Renal cortical epithelial cell (primary cell): ENCODE measurements at regions not wholly inside any gene's neighbourhood (a gene's known extent, or its start where the extent isn't known, plus 50 kb on each side); places are given as distances from the start of the nearest gene placed in this dataset.
"Not testable (repeated sequence)": the region's sequence is repeated elsewhere in the genome, so short reads cannot be mapped to it uniquely, and the experiment has no call there.

Experiments used
- DNase-seq: peaks from one replicate; pipeline ENCODE4 v3.0.0-alpha.2; 2011; ENCODE audit warnings: low read depth

GRCh38 chr16:88164196-88165039 lies 213.2 kb downstream of the BANP start:
- DNase-seq: not testable (repeated sequence)

DNA sequence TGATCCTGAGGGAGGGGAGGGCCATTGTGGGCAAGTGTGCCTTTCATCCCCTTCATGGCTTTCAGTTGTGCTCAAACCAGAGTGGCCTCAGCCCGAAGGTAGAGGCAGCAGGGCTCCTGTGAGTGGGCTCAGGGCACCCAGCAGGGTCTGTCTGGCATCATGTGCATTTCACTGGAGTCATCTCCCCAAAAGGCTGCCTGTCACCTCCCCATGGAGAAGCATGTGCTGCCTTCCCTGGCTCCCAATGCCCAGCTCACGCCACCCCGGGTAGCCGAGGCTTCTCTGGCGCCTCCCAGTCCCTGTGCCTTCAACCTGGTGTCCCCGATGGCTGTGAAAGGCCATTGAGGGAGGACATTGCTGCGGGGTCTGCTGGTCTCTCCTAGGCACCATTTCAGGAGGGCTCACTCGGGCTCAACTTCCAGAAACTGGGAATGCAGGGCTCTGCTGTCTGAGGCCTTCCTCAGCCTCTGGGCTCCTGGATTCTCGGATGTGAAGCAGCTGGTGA lies 213.9 kb downstream of the BANP start:
- DNase-seq: not testable (repeated sequence)

DNA sequence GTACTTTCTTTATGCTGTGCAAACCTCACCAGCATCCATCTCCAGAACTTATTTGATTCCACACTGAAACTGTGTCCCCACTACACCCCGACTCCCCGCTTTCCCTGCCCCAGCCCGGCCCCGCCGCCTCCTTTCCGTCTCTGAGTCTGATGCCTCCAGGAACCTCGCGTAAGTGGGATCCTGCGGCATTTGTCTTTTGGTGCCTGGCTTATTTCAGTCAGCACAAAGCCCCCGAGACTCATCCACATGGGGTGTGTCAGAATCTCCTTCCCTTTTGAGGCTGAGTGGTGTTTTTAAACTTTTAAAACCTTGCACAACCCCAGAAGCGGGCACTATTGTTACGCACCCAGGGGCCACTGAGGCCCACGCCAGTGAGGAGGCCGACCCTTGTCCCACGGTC lies 214.4 kb downstream of the BANP start:
- DNase-seq: not testable (repeated sequence)

DNA sequence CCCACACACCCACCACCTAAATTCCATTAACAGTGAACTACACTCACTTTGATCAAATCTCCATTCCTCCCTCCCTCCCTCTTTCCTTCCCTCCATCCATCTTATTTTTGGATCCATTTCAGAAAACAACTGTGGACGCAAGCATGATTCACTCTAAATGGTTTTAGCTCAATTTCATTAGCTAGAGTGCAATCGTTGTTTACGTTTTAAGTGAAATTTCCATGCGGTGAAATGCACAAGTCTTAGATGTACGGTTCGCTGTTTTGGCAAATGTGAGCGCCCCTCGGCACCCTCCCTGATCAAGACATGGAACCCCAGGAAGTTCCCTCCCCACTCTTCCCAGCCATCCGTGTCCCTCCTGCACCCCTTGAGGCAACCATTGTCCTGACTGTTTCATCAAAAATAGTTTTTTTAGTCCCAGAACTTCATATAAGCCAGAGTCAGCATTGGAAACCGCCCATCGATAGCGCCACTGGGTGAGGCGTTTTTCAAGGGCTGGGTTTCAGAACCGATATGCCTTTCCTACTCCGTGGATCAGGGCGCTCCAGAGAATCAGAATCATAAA lies 215.1 kb downstream of the BANP start:
- DNase-seq: not testable (repeated sequence)

- DNase-seq: not testable (repeated sequence)
Measured at GRCh38 chr16:88167798-88168556, 214.8 kb upstream of the ZNF469 start.

DNA sequence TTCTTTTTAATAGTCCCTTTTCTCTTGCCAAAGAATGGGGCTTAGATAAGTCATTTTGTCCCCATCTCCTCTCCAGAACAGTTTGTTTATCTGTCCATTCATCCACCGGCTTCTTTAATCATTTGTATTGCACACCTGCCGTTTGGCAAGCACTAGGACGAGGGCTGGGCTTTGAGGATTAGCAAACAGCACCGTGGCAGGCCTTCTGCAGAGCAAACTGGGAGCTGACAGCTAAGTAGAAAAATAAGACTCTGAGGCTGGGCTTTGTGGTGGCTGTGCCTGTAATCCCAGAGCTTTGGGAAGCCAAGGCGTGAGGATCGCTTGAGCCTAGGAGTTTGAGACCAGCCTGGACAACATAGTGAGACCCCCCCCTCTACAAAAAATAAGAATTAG lies 214.2 kb upstream of the ZNF469 start:
- DNase-seq: not testable (repeated sequence)

- DNase-seq: not testable (repeated sequence)
Measured at GRCh38 chr16:88169136-88169830, 213.5 kb upstream of the ZNF469 start.

DNA sequence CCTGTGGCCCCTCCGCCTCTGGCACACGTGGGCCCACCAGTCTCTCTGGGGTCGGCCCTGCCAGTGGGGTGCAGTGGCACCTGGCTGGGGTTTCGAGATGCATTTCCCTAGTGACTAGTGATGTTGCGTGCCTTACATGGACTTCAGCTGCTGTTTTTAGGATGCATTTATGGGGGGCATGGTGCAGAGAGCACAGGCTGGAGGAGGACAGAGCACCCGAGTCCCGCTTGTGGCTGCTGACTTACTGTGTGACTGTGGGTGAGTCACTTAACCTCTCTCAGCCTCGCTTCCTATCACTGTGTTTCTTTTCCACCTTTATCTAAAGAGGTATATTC lies 213.0 kb upstream of the ZNF469 start:
- DNase-seq: not testable (repeated sequence)

GRCh38 chr16:88170528-88170991 lies 212.2 kb upstream of the ZNF469 start:
- no peak for DNase-seq

DNA sequence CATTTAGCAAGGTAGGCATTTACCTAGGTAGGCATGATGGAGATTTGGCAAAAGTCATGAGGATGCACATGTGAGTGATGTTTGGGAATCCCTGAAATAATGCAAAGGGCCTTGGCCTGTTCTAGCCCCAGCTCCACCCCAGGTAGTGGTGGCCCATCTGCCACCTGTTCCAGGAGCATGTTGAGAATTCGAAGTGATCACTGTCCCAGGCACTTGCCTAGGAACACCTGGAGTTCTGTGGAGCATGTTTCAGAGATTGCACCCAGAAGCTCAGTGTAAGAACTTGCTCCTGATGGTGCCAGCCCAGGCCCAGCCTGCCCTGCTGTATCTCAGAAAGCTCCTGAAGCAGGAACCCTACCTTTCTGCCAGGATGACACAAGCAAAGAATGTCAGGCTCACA lies 211.6 kb upstream of the ZNF469 start:
- not testable (repeated sequence) for DNase-seq

DNA sequence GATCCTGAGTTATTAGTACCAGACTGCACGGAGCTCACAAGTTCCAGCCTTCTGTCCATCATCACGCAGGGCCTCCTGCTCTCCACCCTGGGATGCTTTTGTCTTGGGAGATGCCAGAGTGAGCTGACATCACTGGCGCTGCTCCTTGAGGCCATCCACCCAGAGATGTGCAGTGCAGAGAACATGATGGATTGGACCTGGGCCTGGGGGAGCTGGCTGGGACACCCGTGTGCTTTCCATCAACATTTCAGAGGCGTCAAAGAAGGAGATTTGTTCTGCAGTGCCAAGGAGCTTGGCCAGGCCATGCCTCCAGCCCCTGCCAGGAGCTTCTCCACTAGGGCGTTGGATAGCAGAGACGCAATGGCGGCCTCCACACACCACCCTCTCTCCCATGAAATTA lies 206.6 kb upstream of the ZNF469 start:
- DNase-seq: not testable (repeated sequence)

GRCh38 chr16:88176591-88177180 lies 206.1 kb upstream of the ZNF469 start:
- not testable (repeated sequence) for DNase-seq

GRCh38 chr16:88178251-88178650 lies 204.5 kb upstream of the ZNF469 start:
- DNase-seq: not testable (repeated sequence)

DNA sequence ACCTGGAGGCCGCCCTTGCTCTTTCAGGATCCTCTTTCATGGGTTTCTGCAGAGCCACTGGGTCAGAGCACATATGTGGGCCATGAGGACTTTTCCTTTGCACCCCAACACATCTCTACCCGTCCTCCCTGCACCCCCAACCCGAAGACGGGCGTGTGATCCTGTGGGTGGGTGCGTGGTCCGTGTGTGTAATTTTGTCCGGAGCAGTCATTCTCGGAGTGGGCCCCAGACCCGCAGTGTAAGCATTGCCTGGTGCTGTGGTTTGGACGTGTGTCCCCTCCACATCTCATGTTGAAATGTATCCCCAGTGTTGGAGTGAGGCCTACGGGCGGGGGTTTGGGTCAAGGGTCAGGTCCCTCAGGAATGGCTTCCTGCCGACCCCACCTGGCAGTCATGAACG lies 203.9 kb upstream of the ZNF469 start:
- not testable (repeated sequence) for DNase-seq

DNA sequence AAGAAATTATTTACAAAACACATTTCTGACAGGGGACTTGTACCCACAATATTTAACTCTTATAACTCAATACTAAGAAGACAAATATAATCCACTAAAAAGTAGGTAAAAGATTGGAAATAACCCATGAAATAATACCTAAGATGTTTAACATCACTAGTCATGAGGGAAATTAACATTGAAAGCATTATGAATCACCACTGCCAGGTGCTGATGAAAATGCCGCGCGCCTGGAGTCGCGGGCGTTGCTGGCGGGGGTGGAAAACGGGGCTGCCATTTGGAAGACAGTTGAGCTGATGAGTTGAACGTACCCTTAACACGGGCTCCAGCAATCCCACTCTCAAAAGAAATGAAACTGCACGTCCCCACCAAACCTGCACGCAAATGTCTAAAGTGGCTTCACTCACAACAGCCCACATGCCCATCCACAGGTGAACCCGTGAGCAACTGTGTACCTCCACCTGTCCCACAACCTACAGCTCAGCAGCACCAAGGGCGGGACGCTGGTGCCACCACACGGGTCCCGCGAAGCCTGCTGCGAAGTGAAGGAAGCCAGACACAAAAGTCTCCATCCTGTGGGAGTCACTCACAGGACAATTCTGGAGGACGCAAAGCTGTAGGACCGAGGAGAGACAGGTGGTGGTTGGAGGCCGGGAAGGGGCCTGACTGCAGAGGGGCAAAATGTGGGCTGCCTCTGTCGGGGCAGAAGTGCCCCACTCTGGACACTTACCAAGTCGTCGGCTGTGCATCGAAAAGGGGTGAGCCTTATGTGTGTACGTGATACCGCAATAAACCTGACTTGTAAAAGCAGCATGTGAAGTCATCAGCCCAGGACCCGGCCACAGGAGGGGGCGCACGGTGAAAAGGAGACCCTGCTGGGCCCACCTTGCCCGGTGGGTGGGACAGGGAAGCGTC lies 199.5 kb upstream of the ZNF469 start:
- DNase-seq: not testable (repeated sequence)

- DNase-seq: not testable (repeated sequence)
Measured at GRCh38 chr16:88184053-88184452, 198.7 kb upstream of the ZNF469 start.

- not testable (repeated sequence) for DNase-seq
Measured at GRCh38 chr16:88184566-88185355, 198.0 kb upstream of the ZNF469 start.

- DNase-seq: not testable (repeated sequence)
Measured at GRCh38 chr16:88185406-88185805, 197.4 kb upstream of the ZNF469 start.
